Suprapubic skin (tissue), 4 donors: ENCODE measurements at regions not wholly inside any gene's neighbourhood (a gene's known extent, or its start where the extent isn't known, plus 50 kb on each side); places are given as distances from the start of the nearest gene placed in this dataset.
A peak's percentile ranks its signal among the peaks of the same experiment; 100 is the strongest.

Source experiments
- DNase-seq, 2 donors: peaks; one replicate each; pipeline ENCODE4 v3.0.0-alpha.2; 2019; ENCODE audit warnings: low spot score in 2 of 2
- H3K27ac ChIP-seq: fragments of 200-600 bp; sonication (generic); one replicate; pipeline ENCODE4 v1.5.1; 2019
- H3K27me3 ChIP-seq: fragments of 200-600 bp; sonication (generic); one replicate; pipeline ENCODE4 v1.5.1; 2019
- H3K36me3 ChIP-seq: fragments of 200-600 bp; sonication (generic); one replicate; pipeline ENCODE4 v1.5.1; 2019
- H3K4me1 ChIP-seq: fragments of 200-600 bp; sonication (generic); one replicate; pipeline ENCODE4 v1.5.1; 2019
- H3K4me3 ChIP-seq: fragments of 200-600 bp; sonication (generic); one replicate; pipeline ENCODE4 v1.5.1; 2019; ENCODE audit warnings: mild to moderate bottlenecking
- H3K9me3 ChIP-seq: fragments of 200-600 bp; sonication (generic); one replicate; pipeline ENCODE4 v1.5.1; 2019
- EP300 ChIP-seq: sonication (generic); formaldehyde crosslinking; IDR thresholded peaks from one replicate; pipeline ENCODE4 v1.6.1; 2017; ENCODE audit warnings: antibody characterized with exemption
- POLR2A ChIP-seq, 2 donors: fragments of 450-650 bp; IDR thresholded peaks; one replicate each; pipeline ENCODE4 v1.6.1; 2017; ENCODE audit warnings: antibody characterized with exemption in 2 of 2, mild to moderate bottlenecking in 2 of 2, moderate library complexity in 2 of 2
- POLR2AphosphoS5 ChIP-seq, 3 donors: sonication (generic); formaldehyde crosslinking; IDR thresholded peaks; one replicate each; pipeline ENCODE4 v1.6.1; 2017; ENCODE audit warnings: antibody characterized with exemption in 3 of 3
- WGBS: methylation state at CpG from one replicate; pipeline ENCODE4 v1.1.5; 2018; 5-methylcytosine and 5-hydroxymethylcytosine counted together
- TF ChIP-seq, protein P1 (sequence below), 2 donors: fragments of 200-600 bp in 1 of 2; fragments of 450-650 bp in 1 of 2; sonication (generic) in 1 of 2; IDR thresholded peaks; one replicate each; pipeline ENCODE4 v1.5.1; 2016 to 2019; ENCODE audit warnings: antibody characterized with exemption in 2 of 2, mild to moderate bottlenecking in 1 of 2, moderate library complexity in 1 of 2

DNA sequence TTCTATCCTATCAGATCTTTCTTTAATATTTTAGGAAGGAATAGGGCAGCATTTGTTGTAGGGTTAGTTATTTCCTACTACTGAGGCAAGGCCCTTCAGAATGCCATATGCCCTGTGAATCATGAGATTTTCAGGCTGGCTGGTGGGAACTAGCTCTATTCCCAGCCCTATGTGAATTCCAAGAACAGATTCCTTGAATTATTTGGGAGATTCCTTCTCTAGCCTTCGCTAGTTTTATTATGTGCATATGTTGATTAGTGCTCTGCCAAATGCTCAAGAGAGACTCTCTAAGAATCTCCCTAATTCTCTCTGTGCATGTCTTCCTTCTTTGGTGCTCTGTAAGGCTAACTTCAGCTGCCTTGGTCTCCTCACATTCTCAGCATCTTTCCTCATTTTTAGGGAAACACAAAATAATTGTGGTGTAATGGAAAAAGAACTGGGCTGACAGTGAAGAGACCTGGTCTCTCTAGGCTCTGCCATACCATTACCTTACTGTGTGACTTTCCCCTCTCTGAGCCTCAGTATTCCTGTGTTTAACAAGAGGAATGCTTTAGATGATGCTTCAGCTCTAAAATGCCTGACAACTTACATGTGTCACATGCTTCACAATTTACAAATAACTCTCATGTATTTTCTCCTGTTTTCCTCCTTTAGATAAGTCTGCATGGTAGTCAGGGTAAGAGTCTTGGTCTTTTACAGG lies 79.7 kb downstream of the VMA21 start:
- TF ChIP-seq POLR2AphosphoS5 (IDR thresholded peaks at IDR 0.05) (no peak), POLR2A (IDR thresholded peaks at IDR 0.05) (no peak), EP300 (no peak)
- TF ChIP-seq, protein P1, sequence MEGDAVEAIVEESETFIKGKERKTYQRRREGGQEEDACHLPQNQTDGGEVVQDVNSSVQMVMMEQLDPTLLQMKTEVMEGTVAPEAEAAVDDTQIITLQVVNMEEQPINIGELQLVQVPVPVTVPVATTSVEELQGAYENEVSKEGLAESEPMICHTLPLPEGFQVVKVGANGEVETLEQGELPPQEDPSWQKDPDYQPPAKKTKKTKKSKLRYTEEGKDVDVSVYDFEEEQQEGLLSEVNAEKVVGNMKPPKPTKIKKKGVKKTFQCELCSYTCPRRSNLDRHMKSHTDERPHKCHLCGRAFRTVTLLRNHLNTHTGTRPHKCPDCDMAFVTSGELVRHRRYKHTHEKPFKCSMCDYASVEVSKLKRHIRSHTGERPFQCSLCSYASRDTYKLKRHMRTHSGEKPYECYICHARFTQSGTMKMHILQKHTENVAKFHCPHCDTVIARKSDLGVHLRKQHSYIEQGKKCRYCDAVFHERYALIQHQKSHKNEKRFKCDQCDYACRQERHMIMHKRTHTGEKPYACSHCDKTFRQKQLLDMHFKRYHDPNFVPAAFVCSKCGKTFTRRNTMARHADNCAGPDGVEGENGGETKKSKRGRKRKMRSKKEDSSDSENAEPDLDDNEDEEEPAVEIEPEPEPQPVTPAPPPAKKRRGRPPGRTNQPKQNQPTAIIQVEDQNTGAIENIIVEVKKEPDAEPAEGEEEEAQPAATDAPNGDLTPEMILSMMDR (IDR thresholded peaks at IDR 0.05), result no peak
- WGBS, result 38% methylated on average over 1 of the region's 1 CpG
- DNase-seq, result no peak

DNA sequence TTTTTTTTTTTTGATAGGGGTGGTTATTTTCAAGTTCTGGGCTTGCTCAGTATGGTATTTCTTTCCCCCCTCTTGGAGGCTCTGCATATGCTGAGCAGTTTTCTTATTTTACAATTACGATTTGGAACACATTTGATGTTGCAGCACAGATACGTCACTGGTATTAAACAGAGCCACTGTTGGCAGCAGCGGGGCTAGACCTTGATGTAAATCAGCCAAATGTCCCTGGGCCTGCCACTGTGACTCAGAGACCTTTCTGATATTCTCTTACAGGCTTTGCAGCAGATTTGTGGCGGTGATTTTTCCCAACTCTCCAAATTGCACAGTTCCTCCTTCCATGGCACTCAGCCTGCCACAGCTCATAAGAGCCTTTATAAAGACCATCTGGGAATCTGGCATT lies 81.1 kb downstream of the VMA21 start:
- no peaks in the 10 kb centered on the region for H3K36me3 ChIP-seq
- H3K27ac ChIP-seq, result no peak overlapping the region
- DNase-seq, result no peak
- H3K4me1 ChIP-seq, result no peaks in the 10 kb centered on the region
- no peaks in the 10 kb centered on the region for H3K9me3 ChIP-seq
- H3K4me3 ChIP-seq, result no peak overlapping the region
- TF ChIP-seq EP300 (no peak), POLR2AphosphoS5 (IDR thresholded peaks at IDR 0.05) (no peak), POLR2A (IDR thresholded peaks at IDR 0.05) (no peak)
- TF ChIP-seq, protein P1 (IDR thresholded peaks at IDR 0.05), result no peak
- WGBS, result 72% methylated on average over 4 of the region's 4 CpGs
- no peaks in the 10 kb centered on the region for H3K27me3 ChIP-seq

More for the DNA sequence above, 79.7 kb downstream of the VMA21 start:
- H3K4me3 ChIP-seq, result no peak overlapping the region
- H3K36me3 ChIP-seq, result no peaks in the 10 kb centered on the region
- no peak overlapping the region for H3K27ac ChIP-seq
- H3K27me3 ChIP-seq, result no peaks in the 10 kb centered on the region
- H3K9me3 ChIP-seq, result no peaks in the 10 kb centered on the region
- H3K4me1 ChIP-seq, result no peaks in the 10 kb centered on the region

DNA sequence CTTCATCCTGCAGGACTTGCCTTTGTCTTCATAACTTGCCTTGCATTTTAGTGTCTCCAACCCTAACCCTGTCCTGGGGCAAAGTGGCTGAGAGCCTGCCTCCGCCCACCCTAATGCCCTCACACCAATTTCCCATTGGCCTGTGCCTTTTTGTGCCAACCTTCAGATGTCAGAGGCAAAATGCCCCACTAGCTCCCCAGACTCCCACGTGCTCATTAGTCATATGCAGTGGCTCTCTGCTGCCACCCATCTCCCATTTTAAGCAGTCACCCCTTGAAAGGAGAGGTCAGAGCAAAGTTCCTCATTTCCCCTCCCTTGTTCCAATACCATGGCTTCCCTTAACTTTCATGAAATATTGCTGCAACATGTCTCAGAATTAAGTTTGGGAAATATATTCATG lies 74.8 kb upstream of the PASD1 start:
- H3K4me1 ChIP-seq, result no peaks in the 10 kb centered on the region
- H3K27me3 ChIP-seq, result no peaks in the 10 kb centered on the region
- 43% methylated on average over 2 of the region's 2 CpGs for WGBS
- H3K36me3 ChIP-seq, result no peaks in the 10 kb centered on the region
- no peaks in the 10 kb centered on the region for H3K9me3 ChIP-seq
- H3K4me3 ChIP-seq, result no peak overlapping the region
- TF ChIP-seq, protein P1 (IDR thresholded peaks at IDR 0.05), result peak in 1 of 2 donors; percentile 7
- no peak for TF ChIP-seq POLR2AphosphoS5 (IDR thresholded peaks at IDR 0.05)
- TF ChIP-seq EP300, result no peak
- no peak overlapping the region for H3K27ac ChIP-seq
- DNase-seq, result no peak

DNA sequence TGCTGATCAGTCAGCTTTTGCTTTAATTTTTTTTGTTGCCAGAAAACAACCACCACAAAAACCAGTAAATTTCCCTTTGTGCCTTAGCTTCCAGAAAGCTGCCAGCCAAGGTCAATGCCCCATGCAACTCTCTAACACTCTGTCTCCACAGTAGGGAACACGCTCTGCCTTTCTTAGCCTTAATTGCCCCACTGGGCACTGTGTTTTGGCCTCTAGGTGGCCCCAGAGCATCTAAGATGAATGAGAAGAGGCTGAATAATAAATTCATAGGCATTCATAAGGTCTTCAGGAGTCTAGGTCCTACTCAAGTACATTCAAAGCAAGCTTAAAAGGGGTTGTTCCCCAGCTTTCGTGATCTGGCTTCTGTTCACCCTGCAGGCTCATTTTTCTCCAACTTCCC lies 57.7 kb upstream of the PASD1 start:
- no peaks in the 10 kb centered on the region for H3K4me1 ChIP-seq
- H3K4me3 ChIP-seq, result no peak overlapping the region
- no peaks in the 10 kb centered on the region for H3K9me3 ChIP-seq
- H3K36me3 ChIP-seq, result no peaks in the 10 kb centered on the region
- TF ChIP-seq, protein P1 (IDR thresholded peaks at IDR 0.05), result peak in 1 of 2 donors; percentile 19
- TF ChIP-seq POLR2AphosphoS5 (IDR thresholded peaks at IDR 0.05), result no peak
- no peak for DNase-seq
- no peaks in the 10 kb centered on the region for H3K27me3 ChIP-seq
- H3K27ac ChIP-seq, result no peak overlapping the region
- WGBS, result 59% methylated on average over 2 of the region's 2 CpGs

DNA sequence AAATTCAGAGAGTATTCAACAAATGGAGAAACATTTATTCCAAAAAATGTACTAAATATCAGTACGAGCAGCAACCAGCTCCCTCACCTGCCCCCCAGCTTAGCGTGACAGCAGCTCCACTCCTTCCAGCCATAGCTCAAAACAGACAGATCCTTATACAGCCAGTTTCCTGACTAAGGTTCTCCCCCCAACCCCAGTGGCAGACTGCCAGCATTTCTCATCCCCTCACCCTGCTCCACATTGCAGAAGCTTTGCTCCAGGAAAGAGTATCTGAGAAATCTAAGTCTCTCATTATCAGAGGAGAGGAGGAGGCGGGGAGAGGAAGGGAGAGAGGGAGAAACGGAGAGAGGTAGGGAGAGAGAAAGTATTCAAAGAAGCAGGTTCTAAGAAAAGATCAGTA lies 53.3 kb upstream of the PASD1 start:
- no peak for DNase-seq
- TF ChIP-seq POLR2A (IDR thresholded peaks at IDR 0.05) (no peak), POLR2AphosphoS5 (IDR thresholded peaks at IDR 0.05) (no peak), EP300 (no peak)
- TF ChIP-seq, protein P1 (IDR thresholded peaks at IDR 0.05), result no peak
- WGBS, result 54% methylated on average over 4 of the region's 4 CpGs
- H3K27me3 ChIP-seq, result no peaks in the 10 kb centered on the region
- no peaks in the 10 kb centered on the region for H3K9me3 ChIP-seq
- no peaks in the 10 kb centered on the region for H3K36me3 ChIP-seq
- H3K4me1 ChIP-seq, result no peaks in the 10 kb centered on the region
- no peak overlapping the region for H3K27ac ChIP-seq
- H3K4me3 ChIP-seq, result no peak overlapping the region
